ENCODE measurements at regions not wholly inside any gene's neighbourhood (a gene's known extent, or its start where the extent isn't known, plus 50 kb on each side); places are given as distances from the start of the nearest gene placed in this dataset.

- peaks cover 15% of the 10 kb centered on the region for H3K27me3 ChIP-seq (replicated peaks; ENCODE audit: insufficient read depth, low read depth, low read length, poor library complexity)
- CTCF ChIA-PET = interaction anchor here (0.5 to 1.7 kb wide), 6 partner anchors 10 to 325 kb away, joined by 3 to 7 read pairs (median 4); no protein-coding TSS in a partner anchor
- H3K27ac ChIP-seq (ENCODE audit: low read depth, low read length, poor library complexity, severe bottlenecking) = no peak overlapping the region
- H3K4me3 ChIP-seq (ENCODE audit: low read depth, low read length, poor library complexity, severe bottlenecking) = no peak overlapping the region
- BruUV-seq (replicated peaks) = no TSS peak
- TF ChIP-seq CTCF (conservative IDR thresholded peaks at IDR 0.05; ENCODE audit: low read depth, low read length) (peak; percentile 95), EZH2 (IDR thresholded peaks at IDR 0.05; ENCODE audit: borderline replicate concordance, low read depth, low read length, poor library complexity, severe bottlenecking) (no peak)
- no peaks in the 10 kb centered on the region for H3K36me3 ChIP-seq (ENCODE audit: insufficient read depth, low read length, poor library complexity, severe bottlenecking)
- no peaks in the 10 kb centered on the region for H3K9me3 ChIP-seq (ENCODE audit: low read depth, low read length, poor library complexity, severe bottlenecking)
- DNase-seq (ENCODE audit: low spot score) = peak; percentile 75
- no peaks in the 10 kb centered on the region for H3K4me1 ChIP-seq (ENCODE audit: insufficient read depth, low read length, poor library complexity, severe bottlenecking)
- intact Hi-C loops (cut with micrococcal nuclease; ENCODE audit: unreplicated experiment) = loop anchor here (1.0 to 10.0 kb wide), 3 partner anchors 96 to 451 kb away; no protein-coding TSS in a partner anchor
- POLR2A ChIA-PET (ENCODE audit: low non-redundant PET) = no interaction called here
Measured at GRCh38 chr7:98745722-98746318, 124.0 kb downstream of the TMEM130 start.

DNA sequence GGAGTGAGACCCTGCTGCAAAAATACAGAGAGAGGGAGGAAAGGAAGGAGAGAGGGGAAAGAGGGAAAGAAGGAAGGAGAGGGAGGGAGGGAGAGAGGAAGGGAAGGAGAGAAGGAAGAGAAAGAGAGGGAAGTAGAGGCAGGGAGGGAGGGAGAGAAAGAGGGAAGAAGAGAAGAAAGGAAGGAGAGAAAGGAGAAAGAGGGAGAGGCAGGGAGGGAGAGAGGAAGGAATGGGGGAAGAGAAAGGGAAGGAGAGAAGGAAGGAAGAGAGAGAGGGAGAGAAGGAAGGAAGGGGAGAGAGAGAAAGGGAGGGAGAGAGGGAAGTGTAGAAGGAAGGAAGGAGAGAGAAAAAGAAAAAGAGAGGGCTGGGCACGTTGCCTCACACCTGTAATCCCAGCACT is 121.7 kb downstream of the TMEM130 start:
- no peak for DNase-seq (ENCODE audit: low spot score)
- intact Hi-C loops (cut with micrococcal nuclease; ENCODE audit: unreplicated experiment) = loop anchor here (5.0 to 10.0 kb wide), 2 partner anchors 94 to 453 kb away; no protein-coding TSS in a partner anchor
- no peak for TF ChIP-seq EZH2 (IDR thresholded peaks at IDR 0.05; ENCODE audit: borderline replicate concordance, low read depth, low read length, poor library complexity, severe bottlenecking)
- TF ChIP-seq CTCF (conservative IDR thresholded peaks at IDR 0.05; ENCODE audit: low read depth, low read length) = no peak
- CTCF ChIA-PET = no interaction called here
- POLR2A ChIA-PET (ENCODE audit: low non-redundant PET) = no interaction called here
- Histone ChIP-seq H3K36me3 (ENCODE audit: insufficient read depth, low read length, poor library complexity, severe bottlenecking) (no peaks in the 10 kb centered on the region), H3K27me3 (replicated peaks; ENCODE audit: insufficient read depth, low read depth, low read length, poor library complexity) (peaks cover 15% of the 10 kb centered on the region), H3K9me3 (ENCODE audit: low read depth, low read length, poor library complexity, severe bottlenecking) (no peaks in the 10 kb centered on the region), H3K4me1 (ENCODE audit: insufficient read depth, low read length, poor library complexity, severe bottlenecking) (no peaks in the 10 kb centered on the region), H3K27ac (ENCODE audit: low read depth, low read length, poor library complexity, severe bottlenecking) (no peak overlapping the region), H3K4me3 (ENCODE audit: low read depth, low read length, poor library complexity, severe bottlenecking) (no peak overlapping the region)
- BruUV-seq (replicated peaks) = no TSS peak

GRCh38 chr7:98753176-98753575 is 116.6 kb downstream of the TMEM130 start:
- DNase-seq (ENCODE audit: low spot score) = no peak
- BruUV-seq (replicated peaks) = no TSS peak
- ChIA-PET POLR2A (ENCODE audit: low non-redundant PET) (no interaction called here), CTCF (no interaction called here)
- Histone ChIP-seq H3K27me3 (replicated peaks; ENCODE audit: insufficient read depth, low read depth, low read length, poor library complexity) (no peaks in the 10 kb centered on the region), H3K9me3 (ENCODE audit: low read depth, low read length, poor library complexity, severe bottlenecking) (no peaks in the 10 kb centered on the region), H3K27ac (ENCODE audit: low read depth, low read length, poor library complexity, severe bottlenecking) (no peak overlapping the region), H3K4me1 (ENCODE audit: insufficient read depth, low read length, poor library complexity, severe bottlenecking) (no peaks in the 10 kb centered on the region), H3K36me3 (ENCODE audit: insufficient read depth, low read length, poor library complexity, severe bottlenecking) (no peaks in the 10 kb centered on the region), H3K4me3 (ENCODE audit: low read depth, low read length, poor library complexity, severe bottlenecking) (no peak overlapping the region)
- intact Hi-C loops (cut with micrococcal nuclease; ENCODE audit: unreplicated experiment) = no loop called here
- TF ChIP-seq CTCF (conservative IDR thresholded peaks at IDR 0.05; ENCODE audit: low read depth, low read length) = no peak
- TF ChIP-seq EZH2 (IDR thresholded peaks at IDR 0.05; ENCODE audit: borderline replicate concordance, low read depth, low read length, poor library complexity, severe bottlenecking) = no peak

All from A673 (cell line).